ENCODE measurements at regions not wholly inside any gene's neighbourhood (a gene's known extent, or its start where the extent isn't known, plus 50 kb on each side); places are given as distances from the start of the nearest gene placed in this dataset.

GRCh38 chr22:48895831-48896765, 931.6 kb downstream of the BRD1 start:
- TF ChIP-seq RBM39 (IDR thresholded peaks at IDR 0.05; ENCODE audit: low read depth, low read length, poor library complexity, severe bottlenecking) (no peak), RAD51 (IDR thresholded peaks at IDR 0.05; ENCODE audit: borderline replicate concordance) (no peak), SATB2 (CRISPR knock-in tag; IDR thresholded peaks at IDR 0.05) (no peak), DR1 (CRISPR knock-in tag; IDR thresholded peaks at IDR 0.05) (no peak), CHD2 (IDR thresholded peaks at IDR 0.05; ENCODE audit: low read depth, low read length) (no peak)
- TF ChIP-seq, protein P1, sequence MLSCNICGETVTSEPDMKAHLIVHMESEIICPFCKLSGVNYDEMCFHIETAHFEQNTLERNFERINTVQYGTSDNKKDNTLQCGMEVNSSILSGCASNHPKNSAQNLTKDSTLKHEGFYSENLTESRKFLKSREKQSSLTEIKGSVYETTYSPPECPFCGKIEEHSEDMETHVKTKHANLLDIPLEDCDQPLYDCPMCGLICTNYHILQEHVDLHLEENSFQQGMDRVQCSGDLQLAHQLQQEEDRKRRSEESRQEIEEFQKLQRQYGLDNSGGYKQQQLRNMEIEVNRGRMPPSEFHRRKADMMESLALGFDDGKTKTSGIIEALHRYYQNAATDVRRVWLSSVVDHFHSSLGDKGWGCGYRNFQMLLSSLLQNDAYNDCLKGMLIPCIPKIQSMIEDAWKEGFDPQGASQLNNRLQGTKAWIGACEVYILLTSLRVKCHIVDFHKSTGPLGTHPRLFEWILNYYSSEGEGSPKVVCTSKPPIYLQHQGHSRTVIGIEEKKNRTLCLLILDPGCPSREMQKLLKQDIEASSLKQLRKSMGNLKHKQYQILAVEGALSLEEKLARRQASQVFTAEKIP (CRISPR knock-in tag; IDR thresholded peaks at IDR 0.05; ENCODE audit: borderline replicate concordance) = no peak

Data from HepG2 (cell line).